Fibroblast of lung (primary cell): ENCODE measurements at regions not wholly inside any gene's neighbourhood (a gene's known extent, or its start where the extent isn't known, plus 50 kb on each side); places are given as distances from the start of the nearest gene placed in this dataset.

Source experiments
- DNase-seq, 2 donors: peaks; one replicate each; pipeline versions ENCODE4 v3.0.0 to v3.0.0-alpha.2; 2010; ENCODE audit warnings: low read depth in 2 of 2
- H2AFZ ChIP-seq: 2 replicates; pipeline ENCODE4 v1.5.1; 2012; ENCODE audit warnings: low read length, control low read depth, inconsistent platforms
- H3K27ac ChIP-seq: 2 replicates; pipeline ENCODE4 v1.5.1; 2011; ENCODE audit warnings: low read length, control low read depth; ENCODE audit not compliant: insufficient read depth
- H3K27me3 ChIP-seq: 2 replicates; pipeline ENCODE4 v1.5.1; 2011; ENCODE audit warnings: mild to moderate bottlenecking, low read length; ENCODE audit not compliant: control insufficient read depth, insufficient read depth
- H3K36me3 ChIP-seq: 2 replicates; pipeline ENCODE4 v1.5.1; 2011; ENCODE audit warnings: low read length; ENCODE audit not compliant: control insufficient read depth, insufficient read depth
- H3K4me1 ChIP-seq: 2 replicates; pipeline ENCODE4 v1.5.1; 2011; ENCODE audit warnings: low read length; ENCODE audit not compliant: control insufficient read depth, insufficient read depth; ENCODE audit errors: extremely low read depth
- H3K4me2 ChIP-seq: 2 replicates; pipeline ENCODE4 v1.5.1; 2011; ENCODE audit warnings: low read length, control low read depth; ENCODE audit not compliant: insufficient read depth; ENCODE audit errors: extremely low read depth
- H3K4me3 ChIP-seq, 4 experiments: fragments of 200-600 bp in 1 of 4; sonication (generic) in 1 of 4; replicated peaks in 1 of 4; 2 replicates each; pipeline ENCODE4 v1.5.1; 2011 to 2016; ENCODE audit warnings: low read length in 4 of 4, low read depth in 3 of 4, mild to moderate bottlenecking in 3 of 4, control low read depth in 2 of 4, inconsistent platforms in 1 of 4, mixed read lengths in 1 of 4; ENCODE audit not compliant: insufficient read depth in 1 of 4; ENCODE audit errors: control extremely low read depth in 1 of 4
- H3K79me2 ChIP-seq: 2 replicates; pipeline ENCODE4 v1.5.1; 2012; ENCODE audit warnings: mild to moderate bottlenecking, low read length, inconsistent platforms; ENCODE audit not compliant: control insufficient read depth, insufficient read depth
- H3K9ac ChIP-seq: 2 replicates; pipeline ENCODE4 v1.5.1; 2011; ENCODE audit warnings: mild to moderate bottlenecking, low read length, control low read depth; ENCODE audit not compliant: insufficient read depth
- H3K9me3 ChIP-seq: 2 replicates; pipeline ENCODE4 v1.5.1; 2012; ENCODE audit warnings: low read depth, low read length; ENCODE audit not compliant: control insufficient read depth, insufficient read depth
- H4K20me1 ChIP-seq: 2 replicates; pipeline ENCODE4 v1.5.1; 2011; ENCODE audit warnings: low read length; ENCODE audit not compliant: control insufficient read depth, insufficient read depth; ENCODE audit errors: extremely low read depth
- CTCF ChIP-seq, 2 donors: IDR thresholded peaks in 1 of 2; conservative IDR thresholded peaks in 1 of 2; 1 replicate in 1 of 2; 2 replicates in 1 of 2; pipeline ENCODE4 v1.5.1; 2011 to 2012; ENCODE audit warnings: low read length in 2 of 2, control low read depth in 1 of 2, inconsistent platforms in 1 of 2, low read depth in 1 of 2, mild to moderate bottlenecking in 1 of 2
- EZH2 ChIP-seq: IDR thresholded peaks from 2 replicates; pipeline ENCODE4 v1.5.1; 2012; ENCODE audit warnings: low read length, control low read depth, mild to moderate bottlenecking; ENCODE audit errors: missing control alignments

GRCh38 chr16:27701381-27701780, 151.4 kb downstream of the KATNIP start:
- H3K36me3 ChIP-seq: peaks cover 2% of the 10 kb centered on the region
- no peak for TF ChIP-seq EZH2
- no peak for TF ChIP-seq CTCF (conservative IDR thresholded peaks at IDR 0.05 in 1 of 2, IDR thresholded peaks at IDR 0.05 in 1 of 2; ENCODE audit: low read depth in 1 of 2, low read length in 2 of 2)
- no peaks in the 10 kb centered on the region for H4K20me1 ChIP-seq
- DNase-seq: no peak
- no peaks in the 10 kb centered on the region for H3K9me3 ChIP-seq
- H3K4me1 ChIP-seq: peaks cover 2% of the 10 kb centered on the region
- H2AFZ ChIP-seq: no peak overlapping the region
- H3K4me2 ChIP-seq: no peak overlapping the region
- H3K9ac ChIP-seq: no peak overlapping the region
- H3K27ac ChIP-seq: no peak overlapping the region
- H3K4me3 ChIP-seq: no peak overlapping the region
- no peaks in the 10 kb centered on the region for H3K27me3 ChIP-seq
- no peaks in the 10 kb centered on the region for H3K79me2 ChIP-seq

DNA sequence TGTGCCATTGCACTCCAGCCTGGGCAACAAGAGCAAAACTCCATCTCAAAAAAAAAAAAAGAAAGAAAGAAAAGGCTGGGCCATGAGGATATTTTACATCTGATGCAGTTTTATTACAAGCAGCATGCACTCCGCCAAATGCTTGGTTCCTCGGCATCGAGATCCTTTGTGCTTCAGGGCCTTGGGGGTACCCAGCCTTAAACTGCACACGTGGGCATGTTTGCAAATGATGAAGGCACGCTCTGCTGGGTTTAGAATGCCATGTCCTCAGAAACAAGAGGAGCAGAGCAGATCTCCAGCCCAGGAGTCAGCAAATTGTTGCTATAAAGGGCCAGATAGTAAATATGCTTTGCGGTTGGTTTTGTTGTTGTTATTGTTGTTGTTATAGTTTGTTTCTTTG, 153.2 kb downstream of the KATNIP start:
- Histone ChIP-seq H3K4me2 (no peak overlapping the region), H3K4me1 (peaks cover 2% of the 10 kb centered on the region), H3K79me2 (no peaks in the 10 kb centered on the region), H3K4me3 (no peak overlapping the region), H3K9ac (no peak overlapping the region), H3K27me3 (no peaks in the 10 kb centered on the region), H2AFZ (no peak overlapping the region), H3K27ac (no peak overlapping the region), H4K20me1 (no peaks in the 10 kb centered on the region), H3K9me3 (no peaks in the 10 kb centered on the region), H3K36me3 (peaks cover 2% of the 10 kb centered on the region)
- TF ChIP-seq EZH2 (no peak), CTCF (conservative IDR thresholded peaks at IDR 0.05 in 1 of 2, IDR thresholded peaks at IDR 0.05 in 1 of 2; ENCODE audit: low read depth in 1 of 2, low read length in 2 of 2) (no peak)
- no peak for DNase-seq

DNA sequence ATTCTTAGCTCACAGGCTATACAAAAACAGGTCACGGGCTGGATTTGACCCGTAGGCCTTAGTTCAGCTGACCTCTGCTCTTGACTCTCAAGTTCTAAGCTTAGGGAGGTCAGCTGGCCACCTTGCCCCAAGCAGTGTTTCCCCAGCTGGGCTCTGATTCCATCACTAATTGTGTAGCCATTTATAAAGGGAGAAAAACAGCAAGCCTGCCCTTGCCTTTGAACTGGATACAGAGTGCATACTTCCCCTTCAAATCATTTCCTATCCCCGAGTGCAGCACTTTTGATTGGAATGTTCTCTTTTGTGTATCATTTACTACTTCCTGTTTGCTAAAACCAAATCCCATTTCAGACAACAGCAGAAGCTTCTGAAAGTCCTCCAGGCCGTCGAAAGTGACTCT, 153.6 kb downstream of the KATNIP start:
- no peak overlapping the region for H2AFZ ChIP-seq
- H3K27ac ChIP-seq: no peak overlapping the region
- no peaks in the 10 kb centered on the region for H3K9me3 ChIP-seq
- peaks cover 2% of the 10 kb centered on the region for H3K36me3 ChIP-seq
- no peaks in the 10 kb centered on the region for H3K79me2 ChIP-seq
- no peaks in the 10 kb centered on the region for H3K27me3 ChIP-seq
- no peak overlapping the region for H3K9ac ChIP-seq
- no peak overlapping the region for H3K4me2 ChIP-seq
- DNase-seq: peak in 1 of 2 donors; percentile 25
- no peak overlapping the region for H3K4me3 ChIP-seq
- TF ChIP-seq CTCF (conservative IDR thresholded peaks at IDR 0.05 in 1 of 2, IDR thresholded peaks at IDR 0.05 in 1 of 2; ENCODE audit: low read depth in 1 of 2, low read length in 2 of 2) (no peak), EZH2 (no peak)
- no peaks in the 10 kb centered on the region for H4K20me1 ChIP-seq
- H3K4me1 ChIP-seq: peaks cover 2% of the 10 kb centered on the region
